ENCODE measurements at regions not wholly inside any gene's neighbourhood (a gene's known extent, or its start where the extent isn't known, plus 50 kb on each side); places are given as distances from the start of the nearest gene placed in this dataset.

- TF ChIP-seq CTCF (IDR thresholded peaks at IDR 0.05; ENCODE audit: low read depth, low read length) (no peak), POLR2A (IDR thresholded peaks at IDR 0.05; ENCODE audit: extremely low read depth, insufficient read length) (no peak)
These were observed 61.9 kb upstream of the HK2 start for GRCh38 chr2:74772046-74772445.

All from NB4 (cell line).